Ishikawa (cell line): ENCODE measurements at regions not wholly inside any gene's neighbourhood (a gene's known extent, or its start where the extent isn't known, plus 50 kb on each side); places are given as distances from the start of the nearest gene placed in this dataset.

Experiments used
- CREB1 ChIP-seq: IDR thresholded peaks from 2 replicates; pipeline ENCODE4 v1.6.1; 2012; ENCODE audit warnings: low read depth
- EGR1 ChIP-seq: IDR thresholded peaks from 2 replicates; pipeline ENCODE4 v1.6.1; 2012
- EP300 ChIP-seq: IDR thresholded peaks from 2 replicates; pipeline ENCODE4 v1.6.1; 2012; ENCODE audit warnings: borderline replicate concordance
- FOXM1 ChIP-seq: IDR thresholded peaks from 2 replicates; pipeline ENCODE4 v1.6.1; 2012; ENCODE audit warnings: low read depth, borderline replicate concordance
- MAX ChIP-seq: IDR thresholded peaks from 2 replicates; pipeline ENCODE4 v1.6.1; 2012
- NFIC ChIP-seq: IDR thresholded peaks from 2 replicates; pipeline ENCODE4 v1.6.1; 2012
- RAD21 ChIP-seq: IDR thresholded peaks from 2 replicates; pipeline ENCODE4 v1.6.1; 2012; ENCODE audit warnings: low read depth
- REST ChIP-seq: IDR thresholded peaks from 2 replicates; pipeline ENCODE4 v1.6.1; 2012; ENCODE audit warnings: low read depth, mild to moderate bottlenecking
- TAF1 ChIP-seq: IDR thresholded peaks from 2 replicates; pipeline ENCODE4 v1.6.1; 2012; ENCODE audit warnings: low read depth, mild to moderate bottlenecking
- TEAD4 ChIP-seq: IDR thresholded peaks from 2 replicates; pipeline ENCODE4 v1.6.1; 2012
- USF1 ChIP-seq: IDR thresholded peaks from 2 replicates; pipeline ENCODE4 v1.6.1; 2012
- YY1 ChIP-seq: IDR thresholded peaks from 2 replicates; pipeline ENCODE4 v1.6.1; 2012; ENCODE audit warnings: low read depth

DNA sequence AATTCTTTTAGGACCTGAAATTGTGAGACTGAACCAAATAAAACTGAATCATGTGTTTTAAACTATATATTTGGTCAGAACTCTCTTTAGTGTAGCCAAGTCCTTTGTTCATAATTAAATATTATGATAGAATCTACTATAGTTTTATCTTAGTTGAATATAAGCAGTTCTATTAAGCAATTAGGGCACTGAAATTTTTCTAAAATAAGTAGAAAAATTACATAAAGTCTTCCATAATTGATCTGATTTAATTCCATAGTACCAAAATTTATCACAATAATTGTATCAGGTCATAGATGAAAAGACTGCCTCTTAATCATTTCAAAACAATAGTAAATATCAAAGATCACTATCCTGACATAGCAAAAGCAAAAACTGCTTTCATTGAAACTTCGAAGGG is 90.1 kb upstream of the BET1 start:
- TF ChIP-seq MAX (no peak), TAF1 (no peak), EP300 (no peak), EGR1 (no peak), RAD21 (no peak), USF1 (no peak), NFIC (no peak), TEAD4 (no peak), REST (no peak), CREB1 (no peak), FOXM1 (no peak), YY1 (no peak)
